ENCODE measurements at regions not wholly inside any gene's neighbourhood (a gene's known extent, or its start where the extent isn't known, plus 50 kb on each side); places are given as distances from the start of the nearest gene placed in this dataset.

GRCh38 chr5:67291671-67292070 lies 95.1 kb upstream of the CD180 start:
- peak in 5 of 14 donors; percentile 23 to 81 (median 26) for DNase-seq

GRCh38 chr5:67291066-67291465 lies 94.5 kb upstream of the CD180 start:
- no peak for DNase-seq

GRCh38 chr5:67290655-67291054 lies 94.1 kb upstream of the CD180 start:
- no peak for DNase-seq

- no peak for DNase-seq
These were observed 93.3 kb upstream of the CD180 start for GRCh38 chr5:67289763-67290521.

- DNase-seq = peak in 1 of 14 donors; percentile 49
These were observed 91.1 kb upstream of the CD180 start for GRCh38 chr5:67287510-67288268.

- DNase-seq = no peak
These were observed 89.4 kb upstream of the CD180 start for GRCh38 chr5:67286006-67286405.

- no peak for DNase-seq
These were observed 87.4 kb upstream of the CD180 start for GRCh38 chr5:67283988-67284487.

GRCh38 chr5:67283275-67283987 lies 86.8 kb upstream of the CD180 start:
- DNase-seq = peak in 11 of 14 donors; percentile 19 to 83 (median 53)

GRCh38 chr5:67281874-67282273 lies 85.3 kb upstream of the CD180 start:
- no peak for DNase-seq

GRCh38 chr5:67273689-67274356 lies 77.2 kb upstream of the CD180 start:
- DNase-seq = no peak

GRCh38 chr5:67272453-67273130 lies 76.0 kb upstream of the CD180 start:
- no peak for DNase-seq

- peak in 13 of 14 donors; percentile 9 to 90 (median 78) for DNase-seq
These were observed 71.8 kb upstream of the CD180 start for GRCh38 chr5:67268231-67269021.

- DNase-seq = peak in 6 of 14 donors; percentile 17 to 69 (median 48)
These were observed 71.1 kb upstream of the CD180 start for GRCh38 chr5:67267512-67268216.

GRCh38 chr5:67266654-67267350 lies 70.2 kb upstream of the CD180 start:
- DNase-seq = no peak

GRCh38 chr5:67265951-67266350 lies 69.4 kb upstream of the CD180 start:
- DNase-seq = no peak

- DNase-seq = peak in 1 of 14 donors; percentile 49
These were observed 67.2 kb upstream of the CD180 start for GRCh38 chr5:67263656-67264408.

GRCh38 chr5:67262956-67263355 lies 66.4 kb upstream of the CD180 start:
- no peak for DNase-seq

- DNase-seq = no peak
These were observed 65.6 kb upstream of the CD180 start for GRCh38 chr5:67262206-67262605.

All from C1 segment of cervical spinal cord (tissue), 14 donors.